OCI-LY1 (cell line): ENCODE measurements at regions not wholly inside any gene's neighbourhood (a gene's known extent, or its start where the extent isn't known, plus 50 kb on each side); places are given as distances from the start of the nearest gene placed in this dataset.

Experiments
- H2AFZ ChIP-seq: fragments of 200-600 bp; sonication (generic), shearing (Covaris generic); 2 replicates; pipeline ENCODE4 v1.6.0; 2014; ENCODE audit warnings: antibody characterized with exemption, mild to moderate bottlenecking, low read length
- H3F3A ChIP-seq: fragments of 200-600 bp; sonication (generic), shearing (Covaris generic); 2 replicates; pipeline ENCODE4 v1.6.0; 2014; ENCODE audit warnings: mild to moderate bottlenecking, antibody characterized with exemption, low read length, moderate library complexity; ENCODE audit not compliant: insufficient read depth
- H3K27ac ChIP-seq: fragments of 200-600 bp; sonication (generic); 2 replicates; pipeline ENCODE4 v1.5.1; 2014; ENCODE audit warnings: low read length, mixed run types, mild to moderate bottlenecking, low read depth; ENCODE audit not compliant: poor library complexity, severe bottlenecking
- H3K27me3 ChIP-seq: fragments of 200-600 bp; sonication (generic); 2 replicates; pipeline ENCODE4 v1.6.0; 2014; ENCODE audit warnings: antibody characterized with exemption, mild to moderate bottlenecking, low read length, moderate library complexity; ENCODE audit not compliant: insufficient read depth
- H3K36me3 ChIP-seq: fragments of 200-600 bp; sonication (generic); 2 replicates; pipeline ENCODE4 v1.6.1; 2014; ENCODE audit warnings: mild to moderate bottlenecking, antibody characterized with exemption, low read length, moderate library complexity, mixed read lengths; ENCODE audit not compliant: insufficient read depth
- H3K4me1 ChIP-seq: fragments of 200-600 bp; sonication (generic); 2 replicates; pipeline ENCODE4 v1.5.1; 2014; ENCODE audit warnings: mild to moderate bottlenecking, low read length, moderate library complexity; ENCODE audit not compliant: insufficient read depth, severe bottlenecking
- H3K4me2 ChIP-seq: fragments of 200-600 bp; sonication (generic), shearing (Covaris generic); 2 replicates; pipeline ENCODE4 v1.6.1; 2014; ENCODE audit warnings: low read length
- H3K4me3 ChIP-seq: fragments of 200-600 bp; sonication (generic); 2 replicates; pipeline ENCODE4 v1.5.1; 2014; ENCODE audit warnings: low read length, low read depth, mild to moderate bottlenecking, mixed read lengths; ENCODE audit not compliant: poor library complexity, severe bottlenecking
- H3K79me2 ChIP-seq: fragments of 200-600 bp; shearing (Covaris generic); 2 replicates; pipeline ENCODE4 v1.6.1; 2016; ENCODE audit warnings: mixed run types, low read length, mixed read lengths; ENCODE audit not compliant: insufficient read depth
- H3K9ac ChIP-seq: fragments of 200-600 bp; sonication (generic), shearing (Covaris generic); 2 replicates; pipeline ENCODE4 v1.6.1; 2014; ENCODE audit warnings: mild to moderate bottlenecking, low read length, mixed read lengths
- H3K9me2 ChIP-seq: fragments of 200-600 bp; sonication (generic), shearing (Covaris generic); 2 replicates; pipeline ENCODE4 v1.6.1; 2014; ENCODE audit warnings: low read depth, mild to moderate bottlenecking, low read length, mixed read lengths
- H3K9me3 ChIP-seq: fragments of 200-600 bp; shearing (Covaris generic); 2 replicates; pipeline ENCODE4 v1.6.1; 2014; ENCODE audit warnings: low read length, mixed read lengths
- H4K20me1 ChIP-seq: fragments of 200-600 bp; sonication (generic), shearing (Covaris generic); 2 replicates; pipeline ENCODE4 v1.6.0; 2016; ENCODE audit warnings: mild to moderate bottlenecking, low read length; ENCODE audit not compliant: insufficient read depth
- EZH2 ChIP-seq: fragments of 200-600 bp; sonication (generic), shearing (Covaris generic); IDR thresholded peaks from 2 replicates; pipeline ENCODE4 v1.8.0; 2017; ENCODE audit warnings: borderline replicate concordance, mixed run types, mild to moderate bottlenecking, antibody characterized with exemption, low read length, moderate library complexity, mixed read lengths
- TF ChIP-seq, protein P1 (sequence below): fragments of 200-600 bp; sonication (generic), shearing (Covaris generic); IDR thresholded peaks from 2 replicates; pipeline ENCODE4 v1.5.1; 2017; ENCODE audit warnings: mild to moderate bottlenecking, antibody characterized with exemption, low read length, moderate library complexity, mixed read lengths

DNA sequence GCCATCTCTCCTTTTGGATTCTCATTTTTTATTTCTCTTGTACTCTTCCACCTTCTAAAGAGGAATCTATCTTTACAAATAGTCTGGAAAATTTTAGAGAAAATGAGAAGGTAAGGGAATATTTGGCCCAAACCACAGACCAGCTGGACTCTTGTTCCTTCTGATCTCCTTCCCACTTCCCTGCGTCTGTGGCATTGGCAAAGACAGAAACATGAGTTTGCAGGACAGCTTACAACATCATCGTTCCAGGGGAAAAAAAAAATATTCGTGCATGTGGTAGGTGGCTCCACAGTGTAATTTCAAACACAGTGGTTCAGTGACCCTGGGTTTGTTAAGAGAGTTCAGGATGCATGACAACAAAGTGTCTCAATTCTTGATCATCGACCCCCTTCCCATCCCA, 755.0 kb downstream of the DNAH5 start:
- Histone ChIP-seq H3K4me3 (no peak overlapping the region), H3K27me3 (no peaks in the 10 kb centered on the region), H3K9me2 (no peaks in the 10 kb centered on the region), H3K4me1 (no peaks in the 10 kb centered on the region), H2AFZ (no peak overlapping the region), H3K79me2 (no peaks in the 10 kb centered on the region), H3K4me2 (no peak overlapping the region), H3K9me3 (no peaks in the 10 kb centered on the region), H3K27ac (no peak overlapping the region), H4K20me1 (no peaks in the 10 kb centered on the region), H3K36me3 (no peaks in the 10 kb centered on the region), H3K9ac (no peak overlapping the region), H3F3A (no peaks in the 10 kb centered on the region)
- TF ChIP-seq EZH2: no peak
- TF ChIP-seq, protein P1, sequence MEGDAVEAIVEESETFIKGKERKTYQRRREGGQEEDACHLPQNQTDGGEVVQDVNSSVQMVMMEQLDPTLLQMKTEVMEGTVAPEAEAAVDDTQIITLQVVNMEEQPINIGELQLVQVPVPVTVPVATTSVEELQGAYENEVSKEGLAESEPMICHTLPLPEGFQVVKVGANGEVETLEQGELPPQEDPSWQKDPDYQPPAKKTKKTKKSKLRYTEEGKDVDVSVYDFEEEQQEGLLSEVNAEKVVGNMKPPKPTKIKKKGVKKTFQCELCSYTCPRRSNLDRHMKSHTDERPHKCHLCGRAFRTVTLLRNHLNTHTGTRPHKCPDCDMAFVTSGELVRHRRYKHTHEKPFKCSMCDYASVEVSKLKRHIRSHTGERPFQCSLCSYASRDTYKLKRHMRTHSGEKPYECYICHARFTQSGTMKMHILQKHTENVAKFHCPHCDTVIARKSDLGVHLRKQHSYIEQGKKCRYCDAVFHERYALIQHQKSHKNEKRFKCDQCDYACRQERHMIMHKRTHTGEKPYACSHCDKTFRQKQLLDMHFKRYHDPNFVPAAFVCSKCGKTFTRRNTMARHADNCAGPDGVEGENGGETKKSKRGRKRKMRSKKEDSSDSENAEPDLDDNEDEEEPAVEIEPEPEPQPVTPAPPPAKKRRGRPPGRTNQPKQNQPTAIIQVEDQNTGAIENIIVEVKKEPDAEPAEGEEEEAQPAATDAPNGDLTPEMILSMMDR: no peak

DNA sequence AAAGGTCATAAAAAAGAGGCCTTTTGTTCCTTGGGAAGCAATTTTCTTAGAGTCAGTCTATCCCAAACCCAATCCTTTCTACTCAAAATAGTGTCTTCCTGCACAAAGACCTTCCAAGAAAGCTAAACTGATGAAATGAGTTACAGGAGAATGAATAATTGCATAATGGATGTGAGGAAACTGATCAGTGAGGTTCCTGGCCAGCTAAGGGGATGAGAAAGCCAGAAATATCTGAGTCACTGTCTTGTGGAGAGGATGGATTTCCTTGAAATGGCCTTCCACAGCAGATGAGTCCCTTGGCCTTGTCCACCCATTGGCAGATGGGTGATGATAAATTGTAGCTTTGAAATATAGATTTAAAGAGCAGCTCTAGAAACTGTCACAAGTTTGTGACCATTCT, 756.1 kb downstream of the DNAH5 start:
- Histone ChIP-seq H2AFZ (no peak overlapping the region), H3K79me2 (no peaks in the 10 kb centered on the region), H4K20me1 (no peaks in the 10 kb centered on the region), H3K27ac (no peak overlapping the region), H3K27me3 (no peaks in the 10 kb centered on the region), H3K9me3 (no peaks in the 10 kb centered on the region), H3K36me3 (no peaks in the 10 kb centered on the region), H3F3A (no peaks in the 10 kb centered on the region), H3K4me1 (no peaks in the 10 kb centered on the region), H3K4me3 (no peak overlapping the region), H3K9ac (no peak overlapping the region), H3K4me2 (no peak overlapping the region), H3K9me2 (no peaks in the 10 kb centered on the region)
- TF ChIP-seq EZH2: no peak
- TF ChIP-seq, protein P1: no peak

DNA sequence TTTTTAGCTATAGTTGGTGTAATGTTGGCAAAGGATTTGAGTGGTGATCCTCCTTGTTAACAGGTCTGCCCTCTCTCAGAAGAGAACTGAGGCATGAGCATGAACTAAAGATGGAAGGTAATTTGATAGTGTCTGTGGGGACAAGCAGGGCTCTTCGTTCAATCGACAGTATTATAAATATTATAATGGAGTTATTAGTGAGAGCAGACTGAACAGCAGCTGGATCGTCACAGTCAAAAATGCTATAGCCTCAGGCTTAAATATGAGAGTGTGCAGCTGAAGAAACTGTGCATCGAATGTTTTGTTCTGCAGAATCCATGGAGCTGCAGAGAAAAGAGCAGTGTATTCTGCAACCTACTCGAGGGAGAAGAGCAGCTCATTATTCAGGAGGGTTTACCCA, 757.3 kb downstream of the DNAH5 start:
- no peaks in the 10 kb centered on the region for H4K20me1 ChIP-seq
- no peaks in the 10 kb centered on the region for H3K36me3 ChIP-seq
- H3K9ac ChIP-seq: no peak overlapping the region
- no peak overlapping the region for H2AFZ ChIP-seq
- no peak overlapping the region for H3K27ac ChIP-seq
- no peaks in the 10 kb centered on the region for H3K9me2 ChIP-seq
- no peaks in the 10 kb centered on the region for H3K4me1 ChIP-seq
- no peaks in the 10 kb centered on the region for H3K9me3 ChIP-seq
- no peaks in the 10 kb centered on the region for H3F3A ChIP-seq
- no peaks in the 10 kb centered on the region for H3K79me2 ChIP-seq
- H3K4me3 ChIP-seq: no peak overlapping the region
- H3K27me3 ChIP-seq: no peaks in the 10 kb centered on the region
- no peak for TF ChIP-seq EZH2
- TF ChIP-seq, protein P1: no peak
- H3K4me2 ChIP-seq: no peak overlapping the region
